ENCODE measurements at regions not wholly inside any gene's neighbourhood (a gene's known extent, or its start where the extent isn't known, plus 50 kb on each side); places are given as distances from the start of the nearest gene placed in this dataset.
A peak's percentile ranks its signal among the peaks of the same experiment; 100 is the strongest.

DNA sequence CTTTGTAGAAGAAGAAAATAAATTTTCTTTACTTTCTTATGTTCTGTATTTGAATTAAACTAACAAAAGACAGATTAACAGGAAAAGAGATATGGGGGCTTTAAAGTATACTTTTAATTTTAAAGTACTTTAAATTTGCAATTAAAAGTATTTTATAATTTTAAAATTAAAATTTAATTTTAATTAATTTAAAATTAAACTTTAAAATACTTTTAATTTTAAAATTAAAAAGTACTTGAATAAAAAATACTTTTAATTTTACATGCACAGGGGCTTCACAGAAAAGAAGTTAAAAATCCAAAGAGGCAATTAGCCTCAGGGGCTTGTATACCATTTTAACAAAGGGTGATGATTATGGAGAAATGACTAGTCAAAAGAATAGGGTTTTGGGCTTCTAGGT is 420.5 kb upstream of the TGFBR2 start:
- Histone ChIP-seq H3K9me3 (ENCODE audit: control insufficient read depth, insufficient read depth, low read depth, low read length) (no peaks in the 10 kb centered on the region), H3K9ac (ENCODE audit: insufficient read depth, low read length) (no peak overlapping the region), H4K20me1 (ENCODE audit: control insufficient read depth, extremely low read depth, insufficient read depth, low read length) (no peaks in the 10 kb centered on the region), H3K79me2 (ENCODE audit: control insufficient read depth, insufficient read depth, low read length) (no peaks in the 10 kb centered on the region), H3K4me2 (ENCODE audit: extremely low read depth, insufficient read depth, low read length) (no peak overlapping the region), H3K36me3 (ENCODE audit: control insufficient read depth, insufficient read depth, low read length) (no peaks in the 10 kb centered on the region), H2AFZ (ENCODE audit: low read length) (no peak overlapping the region), H3K27me3 (ENCODE audit: control insufficient read depth, insufficient read depth, low read length) (no peaks in the 10 kb centered on the region), H3K4me1 (ENCODE audit: control insufficient read depth, extremely low read depth, insufficient read depth, low read length) (no peaks in the 10 kb centered on the region), H3K27ac (ENCODE audit: insufficient read depth, low read length) (no peak overlapping the region), H3K4me3 (replicated peaks in 1 of 4; ENCODE audit: control extremely low read depth in 1 of 4, insufficient read depth in 1 of 4, low read depth in 3 of 4, low read length in 4 of 4) (no peak overlapping the region)
- DNase-seq (ENCODE audit: low read depth in 2 of 2), result no peak
- TF ChIP-seq, protein P1, sequence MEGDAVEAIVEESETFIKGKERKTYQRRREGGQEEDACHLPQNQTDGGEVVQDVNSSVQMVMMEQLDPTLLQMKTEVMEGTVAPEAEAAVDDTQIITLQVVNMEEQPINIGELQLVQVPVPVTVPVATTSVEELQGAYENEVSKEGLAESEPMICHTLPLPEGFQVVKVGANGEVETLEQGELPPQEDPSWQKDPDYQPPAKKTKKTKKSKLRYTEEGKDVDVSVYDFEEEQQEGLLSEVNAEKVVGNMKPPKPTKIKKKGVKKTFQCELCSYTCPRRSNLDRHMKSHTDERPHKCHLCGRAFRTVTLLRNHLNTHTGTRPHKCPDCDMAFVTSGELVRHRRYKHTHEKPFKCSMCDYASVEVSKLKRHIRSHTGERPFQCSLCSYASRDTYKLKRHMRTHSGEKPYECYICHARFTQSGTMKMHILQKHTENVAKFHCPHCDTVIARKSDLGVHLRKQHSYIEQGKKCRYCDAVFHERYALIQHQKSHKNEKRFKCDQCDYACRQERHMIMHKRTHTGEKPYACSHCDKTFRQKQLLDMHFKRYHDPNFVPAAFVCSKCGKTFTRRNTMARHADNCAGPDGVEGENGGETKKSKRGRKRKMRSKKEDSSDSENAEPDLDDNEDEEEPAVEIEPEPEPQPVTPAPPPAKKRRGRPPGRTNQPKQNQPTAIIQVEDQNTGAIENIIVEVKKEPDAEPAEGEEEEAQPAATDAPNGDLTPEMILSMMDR (conservative IDR thresholded peaks at IDR 0.05 in 1 of 2, IDR thresholded peaks at IDR 0.05 in 1 of 2; ENCODE audit: low read depth in 1 of 2, low read length in 2 of 2), result no peak
- TF ChIP-seq EZH2 (IDR thresholded peaks at IDR 0.05; ENCODE audit: low read length, missing control alignments), result no peak

DNA sequence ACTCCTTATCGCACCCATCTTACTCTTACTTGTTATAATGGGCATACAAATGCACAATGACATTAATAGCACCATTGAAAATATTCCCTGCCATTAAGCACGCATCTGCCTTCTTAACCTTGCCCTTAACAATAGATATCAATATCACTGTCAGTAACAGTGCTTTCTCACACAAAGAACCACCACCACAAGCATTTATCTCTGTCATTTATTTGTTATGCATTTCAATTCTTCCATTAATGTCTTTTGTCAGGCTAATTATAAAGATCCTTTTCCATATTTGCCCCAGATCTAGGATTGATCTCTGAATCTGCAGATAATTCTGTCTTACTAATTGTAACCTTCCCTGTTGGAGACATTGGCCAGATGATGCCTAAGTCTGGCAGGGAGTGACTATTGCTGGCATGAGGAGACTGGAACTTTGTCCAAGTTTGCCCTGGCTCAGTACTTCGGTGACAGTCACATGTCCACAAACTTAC is 419.6 kb upstream of the TGFBR2 start:
- no peak overlapping the region for H2AFZ ChIP-seq (ENCODE audit: low read length)
- H3K4me3 ChIP-seq (replicated peaks in 1 of 4; ENCODE audit: control extremely low read depth in 1 of 4, insufficient read depth in 1 of 4, low read depth in 3 of 4, low read length in 4 of 4), result no peak overlapping the region
- no peaks in the 10 kb centered on the region for H3K79me2 ChIP-seq (ENCODE audit: control insufficient read depth, insufficient read depth, low read length)
- no peaks in the 10 kb centered on the region for H4K20me1 ChIP-seq (ENCODE audit: control insufficient read depth, extremely low read depth, insufficient read depth, low read length)
- no peak for DNase-seq (ENCODE audit: low read depth in 2 of 2)
- H3K27me3 ChIP-seq (ENCODE audit: control insufficient read depth, insufficient read depth, low read length), result no peaks in the 10 kb centered on the region
- H3K4me1 ChIP-seq (ENCODE audit: control insufficient read depth, extremely low read depth, insufficient read depth, low read length), result no peaks in the 10 kb centered on the region
- no peaks in the 10 kb centered on the region for H3K36me3 ChIP-seq (ENCODE audit: control insufficient read depth, insufficient read depth, low read length)
- H3K27ac ChIP-seq (ENCODE audit: insufficient read depth, low read length), result no peak overlapping the region
- H3K9ac ChIP-seq (ENCODE audit: insufficient read depth, low read length), result no peak overlapping the region
- no peak overlapping the region for H3K4me2 ChIP-seq (ENCODE audit: extremely low read depth, insufficient read depth, low read length)
- TF ChIP-seq, protein P1 (conservative IDR thresholded peaks at IDR 0.05 in 1 of 2, IDR thresholded peaks at IDR 0.05 in 1 of 2; ENCODE audit: low read depth in 1 of 2, low read length in 2 of 2), result no peak
- TF ChIP-seq EZH2 (IDR thresholded peaks at IDR 0.05; ENCODE audit: low read length, missing control alignments), result no peak
- no peaks in the 10 kb centered on the region for H3K9me3 ChIP-seq (ENCODE audit: control insufficient read depth, insufficient read depth, low read depth, low read length)

DNA sequence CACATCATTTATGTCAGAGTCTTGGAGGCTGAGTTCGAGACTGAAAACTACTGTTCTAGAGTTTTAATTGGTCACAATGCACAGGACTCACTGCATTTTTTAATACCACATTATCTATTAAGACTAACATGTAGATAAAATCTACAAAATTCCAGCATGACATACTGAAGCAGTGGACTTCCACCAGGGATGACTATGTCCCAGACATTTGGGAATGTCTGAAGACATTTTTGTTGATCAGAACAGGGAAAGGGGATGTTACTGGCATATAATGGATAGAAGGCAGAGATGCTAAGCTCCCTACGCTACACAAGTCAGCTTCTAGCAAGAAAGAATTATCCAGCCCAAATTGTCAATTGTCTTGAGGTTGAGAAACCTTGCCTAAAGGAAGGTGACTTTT is 419.0 kb upstream of the TGFBR2 start:
- Histone ChIP-seq H3K9ac (ENCODE audit: insufficient read depth, low read length) (no peak overlapping the region), H3K4me2 (ENCODE audit: extremely low read depth, insufficient read depth, low read length) (no peak overlapping the region), H3K4me3 (replicated peaks in 1 of 4; ENCODE audit: control extremely low read depth in 1 of 4, insufficient read depth in 1 of 4, low read depth in 3 of 4, low read length in 4 of 4) (no peak overlapping the region), H3K36me3 (ENCODE audit: control insufficient read depth, insufficient read depth, low read length) (no peaks in the 10 kb centered on the region), H3K79me2 (ENCODE audit: control insufficient read depth, insufficient read depth, low read length) (no peaks in the 10 kb centered on the region), H3K27me3 (ENCODE audit: control insufficient read depth, insufficient read depth, low read length) (no peaks in the 10 kb centered on the region), H4K20me1 (ENCODE audit: control insufficient read depth, extremely low read depth, insufficient read depth, low read length) (no peaks in the 10 kb centered on the region), H2AFZ (ENCODE audit: low read length) (no peak overlapping the region), H3K27ac (ENCODE audit: insufficient read depth, low read length) (no peak overlapping the region), H3K4me1 (ENCODE audit: control insufficient read depth, extremely low read depth, insufficient read depth, low read length) (no peaks in the 10 kb centered on the region), H3K9me3 (ENCODE audit: control insufficient read depth, insufficient read depth, low read depth, low read length) (no peaks in the 10 kb centered on the region)
- peak in 1 of 2 donors; percentile 19 for DNase-seq (ENCODE audit: low read depth in 2 of 2)
- TF ChIP-seq EZH2 (IDR thresholded peaks at IDR 0.05; ENCODE audit: low read length, missing control alignments), result no peak

Measured in fibroblast of lung (primary cell).